CD1c-positive myeloid dendritic cell (primary cell): ENCODE measurements at regions not wholly inside any gene's neighbourhood (a gene's known extent, or its start where the extent isn't known, plus 50 kb on each side); places are given as distances from the start of the nearest gene placed in this dataset.
"Not testable (repeated sequence)": the region's sequence is repeated elsewhere in the genome, so short reads cannot be mapped to it uniquely, and the experiment has no call there.

Experiments
- DNase-seq: peaks from one replicate; pipeline ENCODE4 v3.0.0-alpha.2; 2016; ENCODE audit errors: extremely low spot score

DNA sequence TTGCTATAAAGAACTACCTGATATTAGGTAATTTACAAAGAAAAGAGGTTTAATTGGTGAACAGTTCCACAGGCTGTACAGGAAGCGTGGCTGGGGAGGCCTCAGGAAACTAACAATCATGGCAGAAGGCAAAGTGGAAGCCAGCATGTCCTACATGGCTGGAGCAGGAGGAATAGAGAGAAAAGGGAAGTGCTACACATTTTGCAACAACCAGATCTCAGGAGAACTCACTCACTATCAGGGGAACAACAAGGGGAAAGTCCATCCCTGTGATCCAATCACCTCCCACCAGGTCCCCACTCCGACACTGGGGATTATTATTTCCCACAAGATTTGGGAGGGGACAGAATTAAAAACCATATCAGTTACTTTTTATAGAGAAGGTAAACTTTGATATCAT, 273.5 kb upstream of the MMADHC start:
- DNase-seq = no peak

DNA sequence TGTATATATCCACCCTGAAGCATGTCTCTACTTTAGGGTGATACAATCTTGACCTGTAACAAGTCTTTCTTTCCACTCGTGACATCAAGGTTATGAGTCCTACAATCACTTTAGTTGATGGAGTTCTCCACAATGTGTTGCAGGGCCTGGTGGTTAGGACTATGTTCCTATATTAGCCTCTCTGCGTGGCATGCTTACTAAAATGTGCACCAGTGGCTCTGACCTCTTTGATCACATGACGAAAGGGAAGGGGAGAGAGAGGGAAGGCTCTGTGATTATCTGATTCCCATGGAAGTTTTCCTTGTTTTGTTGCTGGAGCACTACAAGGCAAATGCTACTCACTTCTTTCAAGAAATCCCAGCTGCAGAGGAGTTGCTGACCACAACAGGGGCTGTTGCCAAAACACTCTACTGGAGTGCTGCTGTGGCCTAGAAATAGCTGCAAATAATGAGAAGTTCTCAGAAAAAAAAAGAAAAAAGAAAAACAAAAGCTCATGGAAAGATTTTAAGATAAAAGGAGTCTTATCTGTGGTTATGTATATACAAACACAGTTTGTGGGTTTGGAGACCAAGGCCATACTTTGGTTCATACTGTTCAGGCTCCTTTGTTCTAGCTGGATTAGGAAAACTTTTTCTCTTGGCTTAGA, 272.8 kb upstream of the MMADHC start:
- DNase-seq = no peak

DNA sequence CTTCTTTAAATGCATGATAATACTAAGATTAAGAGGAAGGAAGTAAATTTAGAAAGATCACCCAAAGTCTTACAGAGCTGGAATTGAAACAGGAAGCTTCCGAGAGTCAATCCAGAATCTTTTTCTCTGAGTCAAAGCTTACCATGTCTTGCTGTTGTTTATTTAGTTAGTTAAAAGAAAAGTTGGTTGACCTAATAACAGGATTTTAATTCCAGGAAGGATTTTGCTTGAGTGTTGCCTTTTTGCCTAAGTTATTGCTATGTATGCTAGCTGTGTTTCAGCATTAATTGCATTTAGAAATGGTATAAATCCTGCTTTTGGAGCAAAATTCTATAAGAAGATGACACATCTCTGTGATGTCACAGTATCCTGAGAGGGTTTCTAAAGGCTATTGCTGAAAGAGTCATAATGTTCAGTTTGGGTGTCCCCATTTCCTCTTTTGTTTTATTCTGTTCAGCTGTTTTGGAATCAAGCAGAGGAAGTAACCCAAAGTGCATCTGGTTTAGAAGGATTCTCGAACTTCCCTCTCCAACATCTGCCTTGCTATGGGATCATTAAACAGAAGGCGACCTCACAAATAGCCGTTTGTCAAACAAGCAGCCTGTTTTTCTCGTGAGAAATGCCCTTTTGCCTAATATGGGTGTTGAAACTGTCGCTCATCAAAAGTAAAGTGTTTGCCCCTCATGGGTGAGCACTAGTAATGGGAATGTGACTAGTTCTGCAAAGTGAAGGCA, 271.5 kb upstream of the MMADHC start:
- DNase-seq = peak; percentile 54

DNA sequence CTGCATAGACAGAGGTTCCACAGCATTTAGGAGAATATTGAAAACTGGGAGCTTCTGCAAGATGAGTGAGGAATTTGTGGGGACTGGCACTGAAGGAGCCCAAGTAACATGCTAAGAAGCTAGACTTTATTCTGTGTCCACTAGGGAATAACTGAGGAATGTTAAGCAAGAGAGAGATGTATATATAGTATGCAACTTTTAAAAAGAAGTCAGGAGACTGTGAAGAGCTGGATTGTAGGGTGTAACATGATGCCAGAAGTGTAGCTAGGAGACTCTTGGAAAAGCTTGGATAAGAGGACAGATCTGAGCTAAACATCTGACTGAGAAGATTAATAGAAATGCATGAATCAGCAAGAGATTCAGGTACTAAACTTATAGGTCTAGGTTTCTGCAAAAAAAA, 270.6 kb upstream of the MMADHC start:
- DNase-seq = no peak

DNA sequence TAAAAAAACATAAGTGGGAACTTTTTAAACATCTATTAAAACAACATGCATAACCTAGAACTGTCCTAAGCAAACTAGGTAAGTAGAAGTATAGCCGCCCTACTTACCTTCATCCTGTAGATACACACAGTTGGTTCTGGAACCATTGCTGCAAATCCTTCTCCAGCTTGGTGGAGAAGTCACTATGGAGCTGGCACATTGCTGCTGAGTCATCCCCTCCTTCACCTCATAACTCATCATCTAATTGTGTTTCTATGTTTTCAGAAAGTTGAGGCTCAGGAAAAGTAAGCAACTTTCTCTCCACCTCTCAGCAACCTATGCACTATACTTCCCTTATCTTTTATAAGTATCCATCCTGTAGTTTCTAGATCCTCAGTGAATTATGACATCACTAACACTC, 269.8 kb upstream of the MMADHC start:
- no peak for DNase-seq

DNA sequence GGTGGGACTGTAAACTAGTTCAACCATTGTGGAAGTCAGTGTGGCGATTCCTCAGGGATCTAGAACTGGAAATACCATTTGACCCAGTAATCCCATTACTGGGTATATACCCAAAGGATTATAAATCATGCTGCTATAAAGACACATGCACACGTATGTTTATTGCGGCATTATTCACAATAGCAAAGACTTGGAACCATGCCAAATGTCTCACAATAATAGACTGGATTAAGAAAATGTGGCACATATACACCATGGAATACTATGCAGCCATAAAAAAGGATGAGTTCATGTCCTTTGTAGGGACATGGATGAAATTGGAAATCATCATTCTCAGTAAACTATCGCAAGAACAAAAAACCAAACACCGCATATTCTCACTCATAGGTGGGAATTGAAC, 268.3 kb upstream of the MMADHC start:
- DNase-seq = not testable (repeated sequence)

DNA sequence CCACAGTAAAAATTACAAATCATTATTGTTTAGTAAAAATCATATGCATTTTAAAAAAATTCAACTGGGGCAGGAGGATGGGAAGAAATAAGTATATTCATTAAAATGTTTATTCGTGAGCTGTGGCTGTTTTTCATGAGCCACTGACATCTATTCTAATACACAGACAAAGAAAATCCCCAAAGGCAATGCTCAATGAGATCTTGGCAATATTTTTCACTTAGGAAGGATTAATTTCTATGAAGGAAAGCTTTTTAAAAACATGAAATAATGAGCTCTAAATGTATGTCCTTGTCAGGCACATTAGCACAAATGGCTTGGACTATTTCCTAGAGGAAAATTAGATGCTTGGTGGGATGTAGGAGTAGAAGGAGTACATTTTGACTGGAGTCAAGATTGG, 262.0 kb upstream of the MMADHC start:
- DNase-seq = no peak

DNA sequence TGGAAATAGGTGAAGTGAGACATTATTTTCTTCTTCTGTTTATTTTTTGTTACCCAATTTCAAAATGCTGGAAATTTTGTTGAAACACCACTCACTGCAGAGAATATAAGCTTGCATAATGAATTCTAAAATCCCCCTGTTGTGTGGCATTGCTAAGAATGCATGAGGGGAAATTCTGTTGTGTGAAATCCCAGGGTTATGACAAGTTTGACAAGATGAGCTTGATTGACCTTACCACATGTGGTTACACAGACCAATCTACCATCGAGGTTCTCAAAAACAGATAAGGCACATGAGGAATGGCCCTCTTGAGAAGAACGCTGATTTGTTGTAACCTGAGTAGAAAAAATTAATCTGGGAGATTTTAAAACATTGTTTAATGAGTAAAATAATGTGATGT, 261.6 kb upstream of the MMADHC start:
- no peak for DNase-seq

DNA sequence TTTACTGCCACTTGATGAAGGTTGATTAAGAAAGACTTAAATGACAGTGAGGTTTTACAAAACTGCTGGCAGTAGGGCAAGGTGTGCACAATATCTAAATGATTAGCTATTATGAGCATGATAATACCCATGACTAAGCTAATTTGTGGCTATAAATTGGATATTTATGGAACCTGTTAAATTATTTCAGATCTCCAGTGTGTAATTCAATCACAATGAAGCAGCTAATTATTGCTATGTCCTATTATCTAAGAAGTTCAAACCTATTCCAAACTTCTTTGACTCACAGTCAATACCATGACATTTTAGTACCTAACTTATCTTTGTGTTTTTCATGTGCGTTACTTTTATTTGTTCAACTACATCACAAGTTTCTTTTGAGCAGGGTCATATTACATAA, 253.8 kb upstream of the MMADHC start:
- no peak for DNase-seq

DNA sequence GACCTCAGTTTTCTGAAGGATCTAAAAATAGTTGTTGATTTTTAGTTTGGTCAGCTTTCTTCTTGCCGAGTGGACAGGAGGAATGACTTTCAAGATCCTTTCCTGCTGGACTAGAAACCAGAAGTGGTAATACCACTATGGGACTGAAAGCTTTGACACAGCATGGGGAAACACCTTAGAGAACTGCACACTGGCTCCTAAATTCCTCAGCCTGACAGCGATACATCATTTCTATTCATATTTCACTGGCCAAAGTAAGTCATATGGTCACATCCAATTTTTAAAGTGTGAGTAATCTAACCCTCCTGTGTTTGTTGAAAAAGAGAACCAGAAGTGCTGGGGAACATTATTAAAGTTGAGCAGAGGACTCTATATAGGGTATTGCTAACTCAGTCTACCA, 244.7 kb upstream of the MMADHC start:
- DNase-seq = no peak

DNA sequence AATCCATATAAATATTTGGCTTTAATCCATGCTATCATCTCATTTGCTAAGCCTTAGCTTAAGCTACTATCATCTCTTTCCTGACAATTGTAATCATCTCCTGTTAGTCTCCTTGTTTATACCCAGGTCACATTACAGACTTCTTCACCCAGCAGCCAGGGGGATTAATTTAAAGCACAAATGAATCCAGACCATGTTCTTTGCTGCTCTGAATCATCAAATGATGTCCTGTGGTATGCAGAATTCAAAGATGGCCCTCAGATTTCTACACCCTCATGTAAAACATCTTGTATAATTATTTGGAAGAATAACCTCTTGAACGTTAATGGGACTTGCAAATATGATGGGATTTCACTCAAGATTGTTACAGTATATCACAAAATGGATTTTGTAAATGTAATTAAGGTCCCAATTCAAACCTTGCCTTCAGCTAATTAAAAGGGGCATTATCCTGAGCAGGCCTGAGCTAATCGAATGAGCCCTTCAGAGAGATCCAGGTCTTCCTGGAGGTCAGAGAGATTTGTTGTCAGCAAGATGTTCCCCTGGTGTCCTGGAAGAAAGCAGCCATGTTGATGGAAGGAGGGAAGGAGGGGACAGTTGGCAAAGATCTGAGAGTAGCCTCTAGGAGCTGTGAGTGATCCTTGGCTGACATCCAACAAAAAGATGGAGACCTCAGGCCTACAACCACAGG, 241.1 kb upstream of the MMADHC start:
- DNase-seq = no peak

DNA sequence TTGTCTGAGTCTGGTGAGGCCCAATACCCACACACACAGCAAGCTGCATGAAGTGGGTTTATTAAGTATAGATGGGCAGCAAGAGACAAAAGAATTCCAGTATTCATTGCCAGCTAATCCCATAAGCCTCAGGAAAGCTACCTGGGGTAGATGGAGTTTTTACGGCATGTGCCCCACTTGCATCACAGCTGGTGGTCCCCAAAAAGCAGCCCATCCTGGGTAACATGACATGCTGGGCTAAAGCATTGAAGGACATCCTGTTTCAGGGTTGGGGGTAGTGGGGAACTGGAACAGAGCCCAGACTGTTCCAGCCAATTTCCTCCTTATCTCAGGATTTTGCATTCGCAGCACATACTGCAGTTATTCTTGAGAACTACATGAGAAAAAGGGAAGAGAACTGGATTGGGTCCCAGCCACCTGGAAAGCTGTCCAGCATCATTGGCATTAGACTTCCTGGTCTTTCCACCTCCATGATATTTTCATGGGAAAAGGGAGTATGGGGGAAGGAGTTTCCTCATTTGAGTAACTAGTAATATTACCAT, 240.1 kb upstream of the MMADHC start:
- DNase-seq = no peak

DNA sequence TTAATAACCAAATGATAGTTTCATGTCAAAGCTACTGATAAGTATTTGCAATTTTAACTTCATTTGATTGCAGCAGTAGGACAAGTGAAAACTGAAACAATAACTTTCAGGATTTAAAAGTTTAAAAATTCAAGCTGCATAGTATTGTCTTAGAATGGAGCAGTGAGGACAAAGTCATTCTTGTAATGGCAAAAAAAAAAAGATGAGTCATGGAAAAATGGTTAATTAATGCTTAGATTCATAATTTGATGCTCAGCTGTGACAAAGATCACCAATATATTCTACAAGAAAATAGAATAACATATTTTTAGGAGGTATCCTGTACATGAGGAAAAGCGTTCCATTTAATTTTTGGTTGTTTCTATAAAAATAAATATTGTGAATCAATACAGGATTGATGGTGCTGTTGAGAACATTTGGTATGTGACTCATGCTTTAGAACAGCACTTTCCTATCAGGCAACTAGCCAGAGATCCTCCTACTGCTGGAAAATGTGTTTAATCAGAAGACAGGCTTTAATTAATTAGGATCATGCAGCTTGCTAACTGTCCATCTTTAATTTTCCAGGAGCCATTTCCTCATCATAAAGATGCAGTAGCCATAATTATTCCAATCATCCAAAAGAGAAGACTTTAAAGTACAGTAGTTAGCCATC, 239.0 kb upstream of the MMADHC start:
- DNase-seq = no peak

DNA sequence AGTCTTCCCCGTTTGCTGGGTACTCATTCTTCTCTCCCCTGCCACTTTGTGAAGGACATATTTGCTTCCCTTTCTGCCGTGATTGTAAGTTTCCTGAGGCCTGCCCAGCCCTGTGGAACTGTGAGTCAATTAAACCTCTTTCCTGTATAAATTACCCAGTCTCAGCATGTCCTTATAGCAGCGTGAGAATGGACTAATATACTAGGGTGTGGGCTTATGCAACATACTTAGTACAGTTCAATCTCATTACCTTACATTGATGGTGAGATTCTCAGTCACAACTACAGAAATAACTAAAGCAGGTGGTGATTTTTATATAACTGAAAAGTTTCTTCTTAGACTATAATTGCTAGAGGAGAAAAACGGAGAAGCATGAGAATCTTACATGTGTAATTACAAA, 237.9 kb upstream of the MMADHC start:
- DNase-seq = no peak

DNA sequence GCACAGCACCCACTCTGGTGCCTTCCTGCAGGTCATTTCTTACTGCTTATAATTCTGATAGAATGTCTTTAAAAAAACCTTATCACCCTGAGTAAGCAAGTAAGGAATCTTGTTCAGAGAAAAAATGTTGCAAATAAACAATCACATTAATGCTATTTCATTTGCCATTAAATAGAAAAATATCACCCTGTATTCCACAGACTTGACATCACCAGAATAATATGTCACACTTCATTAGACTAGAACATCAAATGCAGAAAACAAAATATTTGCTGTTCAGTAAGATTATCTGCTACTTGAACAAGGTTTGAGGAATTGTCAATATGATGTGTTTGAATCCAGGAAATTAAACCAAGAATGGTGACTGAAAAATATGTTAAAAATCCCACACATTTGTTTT, 236.6 kb upstream of the MMADHC start:
- DNase-seq = no peak

DNA sequence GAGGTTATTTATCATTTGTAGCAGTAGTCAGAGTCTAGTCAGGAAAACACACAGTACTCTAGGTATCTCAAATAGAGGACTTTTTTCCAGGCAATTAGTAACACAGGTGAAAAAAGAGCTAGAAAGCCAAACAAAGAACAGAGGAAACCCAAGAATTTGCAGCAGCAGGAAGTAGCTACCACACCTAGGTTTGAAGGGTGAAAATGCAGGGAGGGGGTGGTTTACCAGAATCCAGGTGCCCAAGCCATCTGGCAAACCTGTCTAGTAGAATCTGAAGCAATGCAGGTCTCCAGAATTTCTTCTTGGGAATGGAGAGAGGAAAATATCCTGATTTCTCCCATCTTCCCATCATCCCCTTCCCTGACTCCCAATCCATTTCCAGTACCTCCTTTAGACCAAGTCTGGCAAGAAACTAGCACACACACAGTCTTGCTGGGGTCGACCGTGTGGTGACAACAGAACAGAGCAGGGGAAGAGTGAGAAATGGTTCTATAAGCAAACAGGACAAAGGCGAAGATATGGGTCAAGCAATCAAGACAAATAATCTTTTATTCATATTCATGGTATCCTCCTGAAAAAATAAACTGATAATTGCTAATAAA, 231.9 kb upstream of the MMADHC start:
- DNase-seq = no peak

DNA sequence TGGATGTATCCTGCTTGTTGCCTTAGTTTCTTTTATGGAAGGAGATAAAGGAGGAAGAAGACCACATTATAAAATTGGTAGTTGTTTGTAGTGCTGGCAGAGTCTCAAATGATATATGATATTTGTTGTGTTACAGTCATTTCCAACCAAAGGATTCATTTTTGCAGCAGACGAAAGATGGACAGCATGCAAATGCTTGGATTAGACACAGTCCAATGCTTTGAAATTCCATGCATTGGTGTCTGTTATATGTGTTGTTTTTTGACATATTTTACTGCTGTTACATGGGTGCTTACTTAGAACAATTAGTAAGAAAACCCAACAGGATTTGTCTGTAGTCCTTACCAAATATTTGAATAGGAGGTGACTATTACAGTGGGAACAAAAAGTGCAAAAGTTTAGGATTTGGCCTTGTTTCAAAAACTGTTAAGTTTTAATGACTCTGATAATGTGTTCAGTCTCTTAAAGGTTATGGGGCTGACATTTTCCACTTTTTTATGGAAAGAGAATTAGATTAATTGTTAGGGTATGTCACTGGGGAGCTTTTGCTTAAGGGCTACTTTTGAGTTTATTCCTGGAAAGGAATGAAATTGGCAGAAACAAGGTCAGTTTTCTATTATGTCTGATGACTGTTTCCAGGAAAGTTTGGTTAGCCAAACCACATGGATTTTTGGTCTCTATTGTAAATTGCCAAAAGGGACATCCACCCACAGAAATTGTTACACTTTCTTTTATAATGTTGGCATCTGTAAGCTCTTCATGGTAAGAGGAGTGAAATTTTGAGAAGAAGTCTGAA, 229.4 kb upstream of the MMADHC start:
- DNase-seq = no peak

DNA sequence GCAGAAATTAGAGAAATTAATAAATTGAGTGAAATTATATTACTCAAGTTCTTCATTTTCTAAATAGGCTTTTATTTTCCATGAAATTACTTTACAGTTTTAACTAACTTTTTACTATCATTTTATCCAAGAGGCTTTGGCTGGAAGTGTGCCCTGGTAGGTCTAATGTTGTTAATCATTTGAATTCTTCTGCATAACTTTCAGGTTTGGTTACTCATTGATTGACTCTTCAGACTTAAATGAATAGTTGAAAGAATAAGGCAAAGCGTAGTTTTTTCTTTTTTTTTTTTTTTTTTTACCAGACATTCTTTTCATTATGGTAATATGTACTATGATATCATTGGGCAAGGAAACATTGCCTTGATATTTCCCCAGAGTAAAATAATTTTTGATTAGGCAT, 228.4 kb upstream of the MMADHC start:
- DNase-seq = no peak

DNA sequence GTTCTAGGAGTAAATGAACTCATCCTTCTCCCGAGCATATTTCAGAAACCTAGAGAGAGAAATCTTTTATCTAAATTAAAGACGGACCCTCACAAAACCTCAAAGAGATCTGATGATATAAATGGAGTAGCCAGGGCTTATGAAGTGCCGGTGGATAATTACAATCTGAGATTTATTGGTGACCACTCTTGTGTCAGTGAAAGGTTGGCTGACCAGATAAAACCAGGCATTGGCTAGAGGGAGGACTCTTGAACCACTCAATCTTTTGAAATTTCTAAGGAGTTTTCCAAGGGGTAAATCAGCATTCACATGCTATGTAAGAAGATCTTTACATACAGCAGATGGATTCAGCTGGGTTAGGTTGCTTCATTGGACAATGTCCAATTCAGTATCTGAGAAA, 227.3 kb upstream of the MMADHC start:
- no peak for DNase-seq

DNA sequence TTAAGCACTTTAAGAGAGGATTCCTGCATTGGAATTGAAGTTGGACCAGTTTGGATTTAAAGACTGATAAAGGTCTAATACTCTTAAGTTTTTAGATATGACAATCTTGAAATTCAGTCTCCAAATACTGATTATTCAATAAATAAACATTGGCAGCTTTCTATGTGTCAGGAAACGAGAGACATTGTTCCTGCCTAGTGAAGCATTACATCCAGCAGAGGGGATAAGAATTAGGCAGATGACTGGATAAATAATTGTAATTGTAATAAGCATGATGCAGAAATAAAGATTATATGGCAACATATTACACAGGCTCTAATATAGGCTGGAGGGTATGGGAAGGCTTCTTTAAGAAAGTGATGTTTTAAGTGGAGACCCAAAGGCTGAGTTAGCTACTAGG, 226.5 kb upstream of the MMADHC start:
- DNase-seq = no peak

DNA sequence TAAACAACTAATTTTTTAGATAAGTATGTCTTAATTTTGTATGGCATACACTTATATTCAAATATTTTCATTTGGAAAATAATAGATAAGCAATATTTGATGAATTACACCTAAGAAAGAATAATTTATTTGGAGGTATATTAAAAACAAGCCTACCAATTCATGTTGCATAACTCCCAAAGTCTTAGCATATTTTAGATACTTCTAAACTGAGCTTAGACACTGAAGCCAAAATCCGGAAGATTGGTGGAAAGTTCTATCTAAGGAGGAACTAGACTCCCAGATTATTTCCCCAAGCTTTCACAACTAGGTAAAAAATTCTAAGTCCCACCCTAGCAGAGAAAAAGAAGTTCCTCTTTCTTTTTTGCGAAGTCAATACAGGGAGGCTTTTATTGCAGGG, 221.0 kb upstream of the MMADHC start:
- no peak for DNase-seq
